Activated CD4-positive, alpha-beta memory T cell treated with anti-CD3 and anti-CD28 coated beads, Interleukin-2, amount 10 ng/mL, durations not matched to agents 7 days and 5 days (primary cell): ENCODE measurements at regions not wholly inside any gene's neighbourhood (a gene's known extent, or its start where the extent isn't known, plus 50 kb on each side); places are given as distances from the start of the nearest gene placed in this dataset.

Experiments
- CTCF ChIA-PET: fragments of 350-600 bp; sonication (Branson Sonifier 250); formaldehyde crosslinking; loops from one replicate; lab custom pipeline; 2021; ENCODE audit warnings: antibody characterized with exemption, inconsistent platforms; lab: Charles Lee
- POLR2A ChIA-PET: fragments of 350-600 bp; sonication (Branson Sonifier 250); formaldehyde crosslinking; loops from one replicate; lab custom pipeline; 2021; ENCODE audit warnings: antibody characterized with exemption; lab: Charles Lee
- DNase-seq: peaks from one replicate; pipeline ENCODE4 v3.0.0-alpha.2; 2020
- H3K27ac Mint-ChIP-seq: one replicate; pipeline ENCODE4 v1.8.0; 2021; ENCODE audit warnings: mild to moderate bottlenecking, mixed read lengths
- H3K27me3 Mint-ChIP-seq: one replicate; pipeline ENCODE4 v1.8.0; 2021; ENCODE audit warnings: mixed read lengths
- H3K36me3 Mint-ChIP-seq: one replicate; pipeline ENCODE4 v1.8.0; 2021; ENCODE audit warnings: low read depth, mixed read lengths
- H3K4me1 Mint-ChIP-seq: one replicate; pipeline ENCODE4 v1.8.0; 2021; ENCODE audit warnings: mixed read lengths
- H3K4me3 Mint-ChIP-seq: one replicate; pipeline ENCODE4 v1.8.0; 2021; ENCODE audit warnings: mild to moderate bottlenecking, mixed read lengths
- H3K9me3 Mint-ChIP-seq: one replicate; pipeline ENCODE4 v1.8.0; 2021; ENCODE audit warnings: mixed read lengths

- ChIA-PET CTCF (no interaction called here), POLR2A (no interaction called here)
- Mint-ChIP-seq H3K4me1 (no peaks in the 10 kb centered on the region), H3K4me3 (no peak overlapping the region), H3K36me3 (no peaks in the 10 kb centered on the region), H3K27me3 (no peaks in the 10 kb centered on the region), H3K9me3 (peaks cover 22% of the 10 kb centered on the region), H3K27ac (no peak overlapping the region)
- DNase-seq = no peak
Observed at GRCh38 chr4:19151684-19152083, 1100.0 kb upstream of the SLIT2 start.

GRCh38 chr4:19146038-19146437 is 1105.7 kb upstream of the SLIT2 start:
- no peaks in the 10 kb centered on the region for H3K27me3 Mint-ChIP-seq
- peaks cover 8% of the 10 kb centered on the region for H3K9me3 Mint-ChIP-seq
- no peak for DNase-seq
- no peak overlapping the region for H3K4me3 Mint-ChIP-seq
- ChIA-PET CTCF (no interaction called here), POLR2A (no interaction called here)
- H3K4me1 Mint-ChIP-seq = no peaks in the 10 kb centered on the region
- no peak overlapping the region for H3K27ac Mint-ChIP-seq
- no peaks in the 10 kb centered on the region for H3K36me3 Mint-ChIP-seq

- peaks cover 9% of the 10 kb centered on the region for H3K9me3 Mint-ChIP-seq
- ChIA-PET POLR2A (no interaction called here), CTCF (no interaction called here)
- no peaks in the 10 kb centered on the region for H3K36me3 Mint-ChIP-seq
- H3K4me1 Mint-ChIP-seq = no peaks in the 10 kb centered on the region
- DNase-seq = no peak
- no peak overlapping the region for H3K27ac Mint-ChIP-seq
- H3K4me3 Mint-ChIP-seq = no peak overlapping the region
- H3K27me3 Mint-ChIP-seq = no peaks in the 10 kb centered on the region
Observed at GRCh38 chr4:19135895-19136633, 1114.5 kb upstream of the LCORL start.

- Mint-ChIP-seq H3K27me3 (no peaks in the 10 kb centered on the region), H3K27ac (no peak overlapping the region), H3K4me1 (no peaks in the 10 kb centered on the region), H3K4me3 (no peak overlapping the region), H3K36me3 (no peaks in the 10 kb centered on the region), H3K9me3 (peaks cover 9% of the 10 kb centered on the region)
- POLR2A ChIA-PET = no interaction called here
- no peak for DNase-seq
- CTCF ChIA-PET = no interaction called here
Observed at GRCh38 chr4:19134685-19135084, 1113.1 kb upstream of the LCORL start.

- DNase-seq = no peak
- Mint-ChIP-seq H3K27me3 (no peaks in the 10 kb centered on the region), H3K4me3 (no peak overlapping the region), H3K9me3 (peaks cover 9% of the 10 kb centered on the region), H3K36me3 (no peaks in the 10 kb centered on the region), H3K4me1 (no peaks in the 10 kb centered on the region), H3K27ac (no peak overlapping the region)
- ChIA-PET CTCF (no interaction called here), POLR2A (no interaction called here)
Observed at GRCh38 chr4:19133315-19133714, 1111.8 kb upstream of the LCORL start.

GRCh38 chr4:19130866-19131265 is 1109.3 kb upstream of the LCORL start:
- H3K27ac Mint-ChIP-seq = no peak overlapping the region
- DNase-seq = no peak
- ChIA-PET CTCF (no interaction called here), POLR2A (no interaction called here)
- no peaks in the 10 kb centered on the region for H3K27me3 Mint-ChIP-seq
- H3K36me3 Mint-ChIP-seq = no peaks in the 10 kb centered on the region
- H3K4me1 Mint-ChIP-seq = no peaks in the 10 kb centered on the region
- peaks cover 10% of the 10 kb centered on the region for H3K9me3 Mint-ChIP-seq
- no peak overlapping the region for H3K4me3 Mint-ChIP-seq

GRCh38 chr4:19128176-19128575 is 1106.6 kb upstream of the LCORL start:
- POLR2A ChIA-PET = no interaction called here
- no peak for DNase-seq
- H3K9me3 Mint-ChIP-seq = peaks cover 10% of the 10 kb centered on the region
- H3K4me3 Mint-ChIP-seq = no peak overlapping the region
- no peaks in the 10 kb centered on the region for H3K36me3 Mint-ChIP-seq
- H3K27me3 Mint-ChIP-seq = no peaks in the 10 kb centered on the region
- no peaks in the 10 kb centered on the region for H3K4me1 Mint-ChIP-seq
- CTCF ChIA-PET = no interaction called here
- H3K27ac Mint-ChIP-seq = no peak overlapping the region

- Mint-ChIP-seq H3K27ac (no peak overlapping the region), H3K9me3 (peaks cover 10% of the 10 kb centered on the region), H3K36me3 (no peaks in the 10 kb centered on the region), H3K4me3 (no peak overlapping the region), H3K27me3 (no peaks in the 10 kb centered on the region), H3K4me1 (no peaks in the 10 kb centered on the region)
- ChIA-PET POLR2A (no interaction called here), CTCF (no interaction called here)
- DNase-seq = no peak
Observed at GRCh38 chr4:19126903-19127302, 1105.3 kb upstream of the LCORL start.

- no peaks in the 10 kb centered on the region for H3K4me1 Mint-ChIP-seq
- no peak overlapping the region for H3K27ac Mint-ChIP-seq
- CTCF ChIA-PET = interaction anchor here (0.6 kb wide), 1 partner anchor 506 kb away, joined by 3 read pairs; no protein-coding TSS in a partner anchor
- H3K9me3 Mint-ChIP-seq = peaks cover 6% of the 10 kb centered on the region
- DNase-seq = no peak
- H3K4me3 Mint-ChIP-seq = no peak overlapping the region
- no peaks in the 10 kb centered on the region for H3K36me3 Mint-ChIP-seq
- no peaks in the 10 kb centered on the region for H3K27me3 Mint-ChIP-seq
- POLR2A ChIA-PET = no interaction called here
Observed at GRCh38 chr4:19123681-19124080, 1102.1 kb upstream of the LCORL start.

- H3K27ac Mint-ChIP-seq = no peak overlapping the region
- ChIA-PET POLR2A (no interaction called here), CTCF (no interaction called here)
- H3K4me1 Mint-ChIP-seq = no peaks in the 10 kb centered on the region
- no peaks in the 10 kb centered on the region for H3K27me3 Mint-ChIP-seq
- DNase-seq = no peak
- H3K4me3 Mint-ChIP-seq = no peak overlapping the region
- no peaks in the 10 kb centered on the region for H3K36me3 Mint-ChIP-seq
- H3K9me3 Mint-ChIP-seq = peaks cover 5% of the 10 kb centered on the region
Observed at GRCh38 chr4:19119904-19120560, 1098.5 kb upstream of the LCORL start.

GRCh38 chr4:19117022-19117421 is 1095.5 kb upstream of the LCORL start:
- Mint-ChIP-seq H3K36me3 (no peaks in the 10 kb centered on the region), H3K4me1 (no peaks in the 10 kb centered on the region), H3K9me3 (peaks cover 5% of the 10 kb centered on the region), H3K4me3 (no peak overlapping the region), H3K27me3 (no peaks in the 10 kb centered on the region), H3K27ac (no peak overlapping the region)
- ChIA-PET CTCF (no interaction called here), POLR2A (no interaction called here)
- DNase-seq = no peak

GRCh38 chr4:19104176-19104575 is 1082.6 kb upstream of the LCORL start:
- ChIA-PET POLR2A (no interaction called here), CTCF (no interaction called here)

GRCh38 chr4:19095491-19096046 is 1074.0 kb upstream of the LCORL start:
- peaks cover 4% of the 10 kb centered on the region for H3K9me3 Mint-ChIP-seq
- ChIA-PET CTCF (no interaction called here), POLR2A (no interaction called here)
- DNase-seq = no peak
- H3K4me3 Mint-ChIP-seq = no peak overlapping the region
- H3K36me3 Mint-ChIP-seq = no peaks in the 10 kb centered on the region
- no peaks in the 10 kb centered on the region for H3K27me3 Mint-ChIP-seq
- H3K4me1 Mint-ChIP-seq = no peaks in the 10 kb centered on the region
- H3K27ac Mint-ChIP-seq = no peak overlapping the region

More at GRCh38 chr4:19104176-19104575, 1082.6 kb upstream of the LCORL start:
- no peak for DNase-seq
- H3K36me3 Mint-ChIP-seq = no peaks in the 10 kb centered on the region
- H3K27me3 Mint-ChIP-seq = no peaks in the 10 kb centered on the region
- no peak overlapping the region for H3K4me3 Mint-ChIP-seq
- no peak overlapping the region for H3K27ac Mint-ChIP-seq
- H3K4me1 Mint-ChIP-seq = no peaks in the 10 kb centered on the region
- H3K9me3 Mint-ChIP-seq = peaks cover 19% of the 10 kb centered on the region
